ENCODE measurements at regions not wholly inside any gene's neighbourhood (a gene's known extent, or its start where the extent isn't known, plus 50 kb on each side); places are given as distances from the start of the nearest gene placed in this dataset.

DNA sequence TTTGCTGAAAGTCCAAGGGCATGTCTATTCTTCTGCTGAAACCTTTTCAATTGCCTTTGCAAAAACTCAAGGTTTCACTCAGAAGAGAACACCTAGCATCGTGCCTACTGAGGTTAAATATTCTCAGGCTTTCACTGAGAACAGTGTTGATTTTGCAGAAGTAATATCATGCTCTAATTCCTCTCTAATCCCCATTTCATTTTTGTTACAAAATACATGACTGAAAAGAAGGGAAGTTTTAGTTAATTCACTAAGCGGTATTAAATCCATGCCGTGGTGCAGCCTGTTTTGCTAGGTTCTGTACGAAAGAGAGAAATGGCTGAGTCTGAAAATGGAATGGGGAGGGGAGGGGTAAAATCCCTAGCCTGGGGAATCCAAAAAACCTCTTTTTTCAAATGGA, 163.2 kb upstream of the CAMK1G start:
- DNase-seq: no peak

DNA sequence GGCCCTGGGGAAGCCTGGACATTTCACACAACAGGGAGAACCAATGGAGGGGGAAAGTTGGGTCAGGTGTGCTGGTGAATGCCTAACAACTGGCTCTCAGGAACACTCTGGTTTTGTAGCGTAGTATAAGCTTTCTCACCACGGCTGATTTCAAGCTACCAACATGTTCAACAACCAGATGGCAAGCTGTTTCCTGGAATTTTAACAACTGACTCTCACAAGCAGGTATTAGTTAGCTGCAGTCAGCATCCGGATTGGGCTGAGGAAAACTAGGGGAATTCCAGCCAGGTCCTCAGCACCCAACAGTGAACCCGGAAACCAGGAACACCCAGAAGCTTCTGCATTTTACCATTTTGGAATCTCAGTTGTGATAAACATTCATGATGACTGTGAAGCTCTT, 162.3 kb upstream of the CAMK1G start:
- no peak for DNase-seq

DNA sequence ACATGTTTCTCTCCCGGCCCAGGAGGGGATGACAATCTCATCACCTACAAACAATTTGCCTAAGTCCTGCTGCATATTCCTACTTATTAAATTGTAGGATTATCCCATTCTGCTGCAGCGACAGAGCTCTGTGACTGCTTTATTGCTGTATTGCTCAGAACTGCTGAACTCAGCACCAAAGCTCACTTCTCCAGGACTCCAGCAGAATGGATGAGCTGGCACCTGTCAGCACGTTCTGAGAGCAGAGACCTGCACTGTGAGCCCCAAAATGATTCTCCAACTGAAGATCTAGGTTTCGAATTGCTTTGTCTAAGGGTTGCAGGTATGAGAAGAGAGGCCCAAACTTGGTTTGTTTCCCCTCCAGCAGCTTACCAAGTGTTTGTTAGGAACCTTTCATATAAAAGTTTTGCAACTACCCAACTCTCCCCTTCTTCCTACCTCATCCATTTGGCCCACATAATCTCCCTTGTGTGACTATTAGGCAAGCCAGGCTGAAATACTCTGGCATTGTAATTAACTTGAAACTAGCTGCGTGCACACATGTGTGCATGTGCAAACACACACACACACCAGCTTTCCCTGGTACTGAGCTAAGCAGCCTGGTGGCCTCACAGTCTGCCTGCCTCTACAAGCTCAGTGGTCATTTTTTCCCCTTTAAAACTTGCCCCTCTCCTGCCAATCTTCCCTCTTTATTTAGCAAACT, 161.4 kb upstream of the CAMK1G start:
- no peak for DNase-seq

DNA sequence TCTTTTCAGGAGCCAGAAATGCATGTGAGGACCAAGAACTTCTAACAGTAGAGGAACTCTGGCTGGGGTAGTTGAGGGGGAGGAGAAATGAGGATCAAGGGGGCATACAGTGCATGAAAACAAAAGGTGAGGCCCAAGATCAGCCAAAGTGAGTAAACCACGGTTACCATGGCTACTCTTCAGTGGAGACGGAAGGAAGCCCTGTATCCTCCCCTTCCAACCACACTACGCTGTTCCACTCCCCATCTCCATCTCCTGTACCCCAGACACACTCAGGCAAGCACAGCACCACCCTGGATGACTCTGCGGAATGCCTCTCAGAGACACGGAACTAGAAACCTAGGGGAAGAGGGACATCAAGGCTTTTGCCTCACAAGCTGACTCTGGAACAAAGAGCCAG, 157.6 kb upstream of the CAMK1G start:
- no peak for DNase-seq

DNA sequence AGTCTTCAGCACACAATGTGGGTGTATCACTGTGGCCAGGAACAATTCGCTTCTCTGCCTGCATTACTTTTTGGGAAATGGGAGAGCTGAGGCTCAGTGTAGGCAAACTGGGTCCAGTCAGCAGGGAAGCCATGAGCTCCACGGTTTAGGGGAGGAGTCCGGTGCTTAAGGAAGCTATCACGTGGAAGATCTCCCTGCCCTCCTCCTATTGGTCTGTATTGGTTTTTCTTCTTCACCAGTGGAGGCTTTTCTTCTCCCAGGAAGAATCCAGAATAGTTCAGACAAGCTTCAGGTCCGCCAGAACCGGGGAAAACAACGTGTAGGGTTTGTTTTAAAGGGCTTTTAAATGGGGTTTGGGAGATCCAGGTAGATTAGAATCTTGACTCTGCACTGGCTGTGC, 156.2 kb upstream of the CAMK1G start:
- no peak for DNase-seq

DNA sequence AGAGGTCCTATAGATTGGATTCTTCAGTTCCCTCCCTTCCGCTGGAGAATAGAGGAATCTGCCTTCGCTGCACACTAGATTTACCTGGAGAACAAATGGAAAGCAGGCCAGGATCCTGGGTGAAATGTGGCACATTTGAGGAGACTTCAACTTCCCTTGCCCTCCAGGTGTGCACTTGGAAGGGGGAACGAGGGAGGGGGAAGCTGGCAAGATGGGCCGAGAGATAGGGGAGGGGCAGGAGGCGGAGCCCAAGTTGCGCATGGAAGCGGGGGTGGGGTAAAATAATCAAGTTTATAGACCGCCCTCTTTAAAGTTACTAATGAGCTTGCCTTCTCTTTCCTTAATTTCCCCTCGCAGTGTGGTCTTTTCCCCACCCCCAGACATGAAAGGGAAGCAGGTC, 155.7 kb upstream of the CAMK1G start:
- no peak for DNase-seq

DNA sequence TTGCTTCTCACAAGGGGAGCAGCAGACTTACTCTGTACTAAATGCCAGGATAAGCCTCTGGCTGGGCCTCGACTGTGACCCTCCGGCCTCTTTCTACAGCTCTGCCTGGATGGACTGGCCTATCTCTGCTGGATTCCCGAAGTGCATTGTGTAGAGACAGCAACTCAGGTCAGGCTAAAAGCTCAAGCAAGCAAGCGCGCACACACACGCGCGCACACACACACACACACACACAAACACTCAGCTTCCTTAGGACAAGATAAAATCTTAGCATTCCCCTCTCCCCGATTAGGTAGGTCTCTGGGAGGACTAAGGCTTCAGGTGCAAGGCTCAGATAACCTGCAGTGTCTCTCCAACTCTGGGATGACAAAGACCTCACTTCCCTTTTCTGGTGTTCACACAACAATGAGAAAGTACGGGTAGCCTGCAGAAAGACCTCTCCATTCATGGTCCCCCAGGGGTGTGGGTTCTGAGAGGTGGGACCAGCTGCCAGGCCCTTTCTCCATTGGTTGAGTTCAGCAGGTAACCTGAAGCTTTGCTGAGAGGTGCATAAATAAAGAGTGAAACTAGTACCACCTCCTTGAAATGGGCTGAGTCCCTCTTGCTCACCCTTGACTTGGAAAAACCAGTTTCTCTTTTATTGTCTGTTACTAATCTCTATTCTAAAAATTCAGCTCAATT, 155.1 kb upstream of the CAMK1G start:
- DNase-seq: no peak

DNA sequence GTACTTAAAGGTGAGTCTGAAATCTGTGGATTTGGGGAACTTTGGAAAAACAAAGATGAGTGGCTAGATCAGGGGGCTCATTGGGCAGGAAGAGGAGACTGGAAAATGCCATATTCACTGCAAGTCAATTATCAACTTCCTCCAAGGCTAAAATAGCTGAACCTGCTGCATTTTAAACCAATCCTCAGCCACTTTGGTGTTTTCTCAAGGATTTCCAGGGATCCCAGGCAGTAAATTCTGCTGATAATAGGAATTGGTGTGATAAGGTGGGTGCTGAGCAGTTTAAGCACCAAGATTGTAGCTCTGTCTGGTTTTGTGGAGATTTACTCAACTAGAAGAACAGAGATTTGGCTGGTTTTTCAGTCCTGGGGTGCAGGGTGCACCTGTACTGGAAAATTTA, 153.9 kb upstream of the CAMK1G start:
- no peak for DNase-seq

- no peak for DNase-seq
These were observed 153.4 kb upstream of the CAMK1G start for GRCh38 chr1:209430107-209430506.

GRCh38 chr1:209430821-209431259, 152.7 kb upstream of the CAMK1G start:
- DNase-seq: no peak

GRCh38 chr1:209431402-209431801, 152.1 kb upstream of the CAMK1G start:
- DNase-seq: no peak

GRCh38 chr1:209431813-209432442, 151.6 kb upstream of the CAMK1G start:
- DNase-seq: no peak

- DNase-seq: no peak
These were observed 151.1 kb upstream of the CAMK1G start for GRCh38 chr1:209432443-209432825.

GRCh38 chr1:209433649-209434031, 149.9 kb upstream of the CAMK1G start:
- no peak for DNase-seq

GRCh38 chr1:209434066-209434465, 149.4 kb upstream of the CAMK1G start:
- no peak for DNase-seq

DNA sequence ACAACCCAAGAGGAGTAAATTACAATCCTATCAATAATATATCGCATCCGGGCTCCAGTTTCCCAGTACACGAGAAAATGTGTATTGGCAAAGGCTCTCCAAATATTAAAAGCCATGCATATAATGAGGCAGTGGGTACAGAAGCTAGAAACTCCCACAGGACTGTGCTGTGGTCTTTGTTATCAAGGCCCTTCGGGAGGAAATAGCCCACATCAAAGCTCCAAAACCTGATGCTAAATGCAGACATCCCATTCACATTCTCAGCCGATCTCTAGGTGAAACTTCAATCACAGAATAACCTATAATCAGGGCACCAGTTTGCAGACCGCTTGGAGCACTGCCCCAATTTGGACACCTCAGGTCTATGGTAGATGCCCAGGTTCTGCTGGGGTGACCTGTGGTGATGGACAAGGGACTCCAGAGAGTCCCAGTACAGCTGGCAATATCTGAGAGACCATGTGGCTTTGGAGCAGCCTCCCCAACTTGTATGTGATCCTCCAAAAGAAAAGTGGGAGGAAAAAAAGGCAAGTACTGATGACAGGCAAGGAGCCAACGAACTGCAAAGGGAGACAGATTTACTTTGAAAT, 148.8 kb upstream of the CAMK1G start:
- DNase-seq: no peak

GRCh38 chr1:209435654-209436566, 147.6 kb upstream of the CAMK1G start:
- peak; percentile 72 for DNase-seq

DNA sequence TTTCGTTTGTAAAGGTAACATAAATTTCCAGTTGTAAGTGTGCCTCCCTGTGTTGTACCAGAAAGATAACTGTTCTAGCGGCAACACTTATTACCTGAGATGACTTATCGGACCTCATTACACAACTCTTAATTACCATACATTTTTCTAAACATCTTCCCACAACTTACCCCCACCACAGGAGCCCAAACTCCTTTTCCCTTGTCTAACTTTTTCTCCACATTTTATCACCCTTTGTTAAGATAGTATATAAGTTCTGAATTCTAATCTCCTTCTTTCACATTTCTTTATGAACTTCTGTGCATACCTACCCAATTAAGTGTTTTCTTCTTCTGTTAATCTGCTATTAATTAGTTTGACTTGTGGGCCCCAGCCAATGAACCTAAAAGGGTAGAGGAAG, 143.7 kb upstream of the CAMK1G start:
- no peak for DNase-seq

GRCh38 chr1:209443361-209443931, 140.1 kb upstream of the CAMK1G start:
- no peak for DNase-seq

DNA sequence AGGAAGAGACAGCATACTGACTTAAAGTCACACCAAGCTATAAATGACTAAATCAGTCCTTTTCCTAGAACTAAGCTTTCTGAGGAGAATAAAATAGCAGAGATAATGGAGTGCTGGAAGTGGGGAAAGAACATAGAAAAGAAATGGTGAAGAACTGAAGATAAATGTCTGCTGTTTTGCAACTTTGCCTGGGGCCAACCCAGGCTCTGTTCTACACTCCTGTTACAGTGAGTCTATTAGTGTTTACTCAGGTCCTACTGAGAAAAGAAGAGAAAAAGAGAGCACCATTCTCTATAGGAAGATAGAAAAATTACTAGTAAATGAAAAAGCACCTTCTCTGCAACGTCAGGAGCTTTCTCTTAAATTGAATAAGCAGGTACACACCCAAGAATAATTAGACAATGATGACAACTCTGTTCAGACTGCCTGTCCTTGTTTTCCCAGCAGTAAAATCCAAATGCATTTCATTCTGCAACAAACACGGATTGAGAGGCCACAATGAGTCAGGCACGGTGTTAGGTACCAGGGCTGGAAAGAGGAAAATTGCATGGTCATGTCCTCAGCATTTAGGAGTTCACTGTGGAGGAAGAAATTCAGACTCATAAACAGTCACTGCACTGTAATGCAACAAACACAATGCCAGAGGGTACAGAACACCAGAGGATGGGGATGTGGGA, 139.4 kb upstream of the CAMK1G start:
- no peak for DNase-seq

DNA sequence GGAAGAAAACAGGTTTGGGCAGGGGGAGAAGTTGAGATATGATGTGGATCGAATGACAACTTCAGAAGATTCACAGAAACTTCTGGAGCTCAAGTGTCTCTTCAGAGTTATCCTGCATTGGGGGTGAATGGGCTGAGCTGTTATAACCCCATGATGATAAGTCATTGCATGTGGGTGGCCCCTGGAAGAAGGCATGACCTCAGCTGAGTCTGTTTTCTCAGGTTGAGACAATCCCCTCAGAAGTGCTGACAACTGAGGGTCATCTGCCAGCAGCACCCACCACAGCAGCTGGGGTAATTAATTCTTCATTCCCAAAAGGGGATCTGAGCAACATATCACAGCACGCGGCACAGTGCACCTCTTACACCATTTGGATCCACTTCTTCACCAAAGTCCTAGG, 138.6 kb upstream of the CAMK1G start:
- no peak for DNase-seq

DNA sequence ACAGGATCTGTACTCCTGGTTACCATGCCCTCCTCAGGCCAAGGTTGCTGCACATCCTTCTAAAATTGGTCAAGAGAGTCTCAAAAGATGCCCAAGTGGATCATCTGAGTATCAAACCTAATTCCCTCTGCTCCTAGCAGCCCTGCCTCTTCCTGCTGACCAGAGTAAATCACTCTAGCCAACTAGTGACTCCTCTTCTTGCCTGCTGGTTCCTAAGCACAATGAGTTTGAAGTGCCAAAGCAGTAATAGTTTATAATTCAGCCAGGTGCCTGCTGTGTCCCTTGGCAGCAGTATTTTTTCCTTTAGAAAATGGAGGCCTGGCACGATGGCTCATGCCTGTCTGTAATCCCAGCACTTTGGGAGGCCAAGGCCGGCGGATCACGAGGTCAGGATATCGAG, 137.9 kb upstream of the CAMK1G start:
- DNase-seq: no peak

Data from T1000 (cell line).